Left lobe of liver (tissue), 2 donors: ENCODE measurements at regions not wholly inside any gene's neighbourhood (a gene's known extent, or its start where the extent isn't known, plus 50 kb on each side); places are given as distances from the start of the nearest gene placed in this dataset.

Experiments used
- ATAC-seq: fragments of 200-7000 bp; cut with Tn5 transposase; one replicate; pipeline ENCODE4 v1.9.1; 2020; ENCODE audit warnings: mild to moderate bottlenecking, moderate library complexity
- DNase-seq: peaks from one replicate; pipeline ENCODE4 v3.0.0-alpha.2; 2020; ENCODE audit warnings: low spot score
- donor health status: DM: no; HTN: no; CAD: no; lungs with moderate emphysema.
- donor health status: DM: no; HTN: yes; CAD: no.

DNA sequence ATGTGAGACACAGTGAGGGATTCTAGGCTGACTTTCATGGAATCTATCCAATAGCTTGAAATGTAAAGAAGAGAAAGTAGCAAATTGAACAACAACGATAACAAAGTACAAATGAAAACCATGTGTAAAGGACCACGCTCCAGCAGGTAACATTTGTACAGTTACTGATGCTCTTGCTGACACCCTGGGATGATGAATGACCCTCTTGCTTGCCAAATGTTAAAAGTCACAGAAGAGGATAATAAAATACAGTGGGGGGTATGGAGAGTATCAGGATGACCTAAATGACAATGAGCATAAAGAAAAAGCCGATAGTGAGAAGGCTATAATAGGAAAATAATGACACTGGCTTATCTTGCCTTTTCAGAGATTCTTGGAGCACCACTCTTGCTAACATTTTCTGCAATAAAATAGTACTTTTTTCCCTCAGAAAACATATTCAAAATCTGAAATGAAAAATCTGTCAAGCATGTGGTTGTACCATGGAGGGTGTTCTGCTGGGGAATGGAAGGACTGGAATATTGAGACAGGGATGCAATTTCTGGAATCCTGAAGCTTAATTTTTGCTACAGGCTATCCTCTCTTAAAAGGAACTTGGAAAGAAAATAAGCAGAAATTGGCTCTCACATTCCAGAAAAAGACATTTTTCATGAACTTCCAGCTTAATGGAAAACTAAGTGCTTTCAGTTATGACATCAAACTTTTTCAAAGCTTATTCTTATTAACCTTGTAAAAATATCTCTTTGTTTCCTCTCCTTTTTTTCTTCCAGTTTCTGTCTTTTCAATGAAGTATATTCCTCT is 303.2 kb upstream of the GHITM start:
- ATAC-seq, result no peak
- DNase-seq, result no peak

DNA sequence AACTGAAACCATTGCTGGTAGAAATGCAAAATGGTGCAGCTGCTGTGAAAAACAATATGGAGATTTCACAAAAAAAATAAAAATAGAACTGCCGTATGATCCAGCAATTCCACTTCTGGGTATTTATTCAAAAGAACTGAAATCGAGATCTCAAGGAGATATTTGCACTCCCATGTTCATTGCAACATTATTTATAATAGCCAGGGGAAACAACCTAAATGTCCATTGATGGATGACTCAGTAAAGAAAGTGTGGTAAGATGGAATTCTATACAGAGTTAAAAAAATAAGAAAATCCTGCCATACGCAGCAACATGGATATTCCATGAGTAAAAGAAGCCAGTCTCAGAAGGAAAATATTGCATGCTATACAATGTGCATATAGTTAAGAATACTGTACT is 290.6 kb upstream of the GHITM start:
- ATAC-seq, result no peak
- DNase-seq, result no peak

DNA sequence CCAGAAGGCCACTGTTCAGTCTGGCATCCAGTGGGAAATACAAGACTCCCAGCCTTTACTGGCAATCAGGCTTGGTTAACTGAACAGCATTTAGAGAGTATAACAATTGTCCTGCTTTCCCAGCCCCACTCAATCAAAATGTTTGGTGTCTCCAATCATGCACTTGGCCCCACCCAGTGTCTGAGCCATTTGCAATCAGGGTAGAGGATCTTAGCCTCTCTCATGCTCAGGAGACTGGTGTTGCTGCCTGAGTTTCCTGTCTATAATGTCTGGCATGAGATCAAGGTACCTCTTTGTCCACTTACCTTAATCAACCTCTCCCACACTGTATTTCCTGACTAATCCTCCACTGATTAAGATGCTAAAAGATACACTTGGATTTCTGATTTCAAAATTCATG is 290.2 kb upstream of the GHITM start:
- DNase-seq (no peak), ATAC-seq (no peak)

DNA sequence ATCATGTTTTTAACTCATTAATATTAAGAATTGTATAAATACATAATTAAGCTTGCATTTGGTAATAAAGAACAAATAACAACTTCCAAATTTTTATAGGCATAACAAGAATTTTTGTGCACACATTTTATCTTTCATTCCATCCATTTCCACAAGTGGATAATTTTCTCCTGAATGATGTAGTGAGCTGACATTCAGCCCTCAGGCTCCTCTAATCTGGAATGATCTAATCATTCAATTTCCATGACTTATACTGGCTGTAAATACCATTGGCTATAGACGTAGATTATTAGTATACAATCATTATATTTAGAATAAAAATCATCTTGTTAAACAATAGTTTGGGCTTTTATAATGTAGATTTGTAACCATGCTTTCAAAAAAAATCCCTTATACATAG is 287.2 kb upstream of the GHITM start:
- DNase-seq (no peak), ATAC-seq (no peak)

DNA sequence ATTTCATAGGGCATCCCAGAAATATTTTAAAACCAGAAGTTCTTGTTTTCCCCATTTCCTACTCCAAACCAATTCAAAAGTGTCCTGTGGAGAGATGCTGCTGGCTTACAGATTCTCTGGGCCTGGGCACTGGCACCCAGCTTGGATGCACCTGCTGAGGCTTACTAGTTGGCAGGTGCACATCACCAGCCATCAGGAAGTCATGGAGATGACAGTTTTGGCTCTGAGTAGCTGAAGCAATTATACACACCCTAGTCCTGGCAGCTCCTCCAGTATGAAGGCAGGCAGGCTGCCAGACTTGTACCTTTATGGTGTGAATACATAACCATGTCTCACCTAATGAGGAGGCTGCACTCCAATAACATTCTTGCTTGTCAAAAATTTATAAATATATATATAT is 276.6 kb upstream of the GHITM start:
- DNase-seq (no peak), ATAC-seq (peak; percentile 20)

DNA sequence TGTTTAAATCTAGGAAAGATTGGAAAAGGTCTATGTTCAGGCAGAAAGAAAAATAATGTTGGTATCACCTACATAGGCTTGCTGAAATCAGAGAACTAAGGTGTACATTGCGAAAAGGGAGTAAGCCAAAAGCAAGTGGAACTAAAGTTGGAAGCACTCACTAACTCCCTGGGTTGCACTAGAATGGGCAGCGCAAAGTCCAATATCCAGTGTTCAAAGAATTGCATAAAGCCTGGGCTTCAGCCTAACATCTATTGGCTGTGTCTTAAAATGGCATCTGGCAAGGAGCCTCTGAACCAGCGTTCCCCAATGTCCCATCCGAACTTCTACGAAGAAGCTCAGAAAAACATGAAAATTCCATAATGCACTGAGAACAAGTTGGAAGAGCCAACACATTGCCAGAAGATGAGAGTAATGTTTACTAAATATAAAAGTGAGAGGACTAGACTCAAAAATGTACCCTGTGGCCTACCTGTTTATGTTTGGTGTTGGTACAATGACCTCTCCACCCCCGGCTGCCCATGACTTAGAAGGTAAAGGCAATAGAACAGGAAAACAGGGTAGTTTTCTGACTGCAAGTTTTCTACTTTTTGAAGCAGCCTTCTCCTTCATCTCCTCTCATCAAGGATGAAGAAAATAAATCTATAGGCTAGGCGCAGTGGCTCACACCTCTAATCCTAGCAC is 275.9 kb upstream of the GHITM start:
- ATAC-seq (peak; percentile 98), DNase-seq (peak; percentile 80)

DNA sequence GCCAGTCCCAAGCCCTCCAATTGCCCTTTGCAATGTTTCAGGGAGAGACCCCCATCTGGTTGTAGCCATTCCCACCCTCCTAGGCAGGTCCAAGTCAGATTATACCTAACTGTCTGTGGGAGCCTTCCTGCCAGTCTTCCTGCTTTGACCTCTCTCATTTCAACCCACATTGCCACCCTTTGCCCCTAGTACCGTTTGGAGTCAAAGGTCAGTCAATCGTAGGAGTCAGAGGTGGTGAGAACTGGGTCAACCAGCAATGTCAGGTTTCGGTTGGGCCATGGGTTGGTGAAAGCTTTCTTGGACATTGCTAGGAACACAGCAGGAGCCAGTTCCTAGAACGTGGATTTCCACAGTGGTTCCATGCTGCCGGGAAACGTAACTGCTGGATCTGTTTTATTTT is 269.4 kb upstream of the GHITM start:
- ATAC-seq (peak; percentile 66), DNase-seq (peak; percentile 47)

DNA sequence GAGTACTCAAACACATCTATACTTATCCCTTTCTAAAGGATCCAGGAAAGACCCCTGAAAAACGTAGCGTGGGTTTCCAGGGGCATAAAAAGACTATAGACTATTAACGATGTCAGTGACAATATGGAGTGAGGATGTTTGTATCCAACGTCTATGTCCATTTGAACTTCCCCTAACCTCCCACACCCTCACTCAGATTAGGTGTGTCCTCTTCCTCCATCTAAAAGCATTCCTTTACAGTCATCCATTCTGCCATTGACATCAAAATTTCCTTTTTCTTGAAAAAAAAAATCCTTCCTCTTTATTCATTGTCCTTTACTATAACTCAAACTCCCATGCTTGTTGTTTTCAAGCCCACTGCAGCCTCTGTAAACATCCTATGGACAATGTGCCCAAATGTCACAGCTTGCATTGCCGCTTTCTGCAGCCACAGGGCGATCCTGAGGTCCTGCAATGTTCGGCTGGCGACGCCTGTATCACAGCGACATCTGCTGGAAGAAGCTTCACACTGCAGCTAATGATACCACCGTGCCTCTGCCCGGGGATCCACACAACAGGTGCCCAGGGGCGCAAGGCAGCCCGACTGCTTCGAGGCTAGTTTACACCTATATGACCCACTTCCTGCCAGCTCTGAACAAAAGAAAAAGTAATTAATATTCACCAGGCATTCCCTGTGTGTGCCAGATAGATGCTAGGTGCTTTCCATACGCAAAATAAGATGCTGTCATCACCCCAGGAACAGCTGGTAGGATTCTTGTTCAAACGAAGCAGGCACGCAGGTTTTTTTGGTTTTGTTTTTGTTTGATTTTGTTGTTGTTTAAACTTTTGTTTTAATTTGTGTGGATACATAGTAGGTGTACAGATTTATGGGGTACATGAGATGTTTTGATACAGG is 267.9 kb upstream of the GHITM start:
- ATAC-seq (peak; percentile 99), DNase-seq (peak; percentile 79)

DNA sequence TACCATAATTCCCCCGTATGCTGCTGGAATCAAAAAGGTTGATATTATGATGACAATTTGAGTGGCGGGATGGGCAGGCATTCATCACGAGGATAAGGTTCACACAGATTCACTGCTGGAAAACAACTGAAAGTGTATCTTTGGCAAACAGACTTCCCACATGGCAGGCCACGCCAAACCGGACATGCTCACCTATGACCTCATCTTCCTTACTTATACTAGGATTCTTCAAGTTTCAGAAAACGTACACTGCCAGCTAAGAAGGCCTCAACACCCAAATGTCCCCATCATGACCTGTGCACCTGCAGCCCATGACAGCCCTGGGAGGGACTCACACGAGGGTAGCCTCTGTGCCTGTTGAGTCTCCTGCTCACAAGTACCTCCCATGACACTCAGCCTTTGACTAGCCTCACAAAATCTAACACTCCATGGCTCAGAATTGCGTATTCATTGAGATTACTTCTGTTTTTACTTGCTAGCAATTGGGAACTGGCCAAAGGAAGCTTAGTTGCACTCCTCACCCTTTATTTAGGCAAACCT is 259.0 kb upstream of the GHITM start:
- ATAC-seq, result no peak
- DNase-seq, result no peak

DNA sequence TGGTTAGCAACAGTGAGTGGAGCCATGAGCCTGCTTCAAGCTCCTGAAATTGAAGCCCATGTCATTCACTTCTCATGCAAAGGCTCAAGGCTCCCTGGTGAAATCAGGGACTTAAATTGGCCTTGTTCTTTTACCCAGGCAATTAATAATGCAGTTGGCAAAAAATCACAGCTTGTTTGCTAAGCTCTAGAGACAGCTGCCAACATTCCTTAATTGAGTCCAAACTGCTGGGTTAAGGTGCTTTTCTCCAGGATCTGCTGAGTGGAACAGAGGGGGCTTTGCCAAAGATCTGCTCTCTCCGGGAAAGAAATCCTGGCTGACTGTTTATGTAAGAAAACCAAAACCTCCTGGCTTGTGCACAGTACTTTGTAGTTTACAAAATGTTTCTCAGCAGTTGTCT is 257.6 kb upstream of the GHITM start:
- no peak for ATAC-seq
- DNase-seq, result no peak

DNA sequence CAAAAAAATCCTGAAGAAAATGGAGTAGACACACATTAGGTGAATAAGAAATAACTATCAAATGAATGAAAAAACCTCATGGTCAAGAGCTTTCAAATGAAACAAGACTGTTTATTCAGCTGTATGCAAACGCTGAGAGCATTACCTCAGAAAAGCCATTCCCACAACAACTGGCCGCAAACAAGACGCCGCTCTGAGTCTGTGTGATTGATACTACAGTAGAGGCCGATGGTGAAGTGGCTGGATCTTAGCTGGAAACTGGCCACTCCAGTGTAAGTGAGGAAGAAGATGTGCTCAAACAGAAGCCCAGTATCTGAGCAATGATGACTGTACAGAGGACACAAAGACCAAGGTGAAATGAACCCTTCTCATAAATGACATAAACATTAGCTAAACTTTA is 252.4 kb upstream of the GHITM start:
- no peak for DNase-seq
- no peak for ATAC-seq

DNA sequence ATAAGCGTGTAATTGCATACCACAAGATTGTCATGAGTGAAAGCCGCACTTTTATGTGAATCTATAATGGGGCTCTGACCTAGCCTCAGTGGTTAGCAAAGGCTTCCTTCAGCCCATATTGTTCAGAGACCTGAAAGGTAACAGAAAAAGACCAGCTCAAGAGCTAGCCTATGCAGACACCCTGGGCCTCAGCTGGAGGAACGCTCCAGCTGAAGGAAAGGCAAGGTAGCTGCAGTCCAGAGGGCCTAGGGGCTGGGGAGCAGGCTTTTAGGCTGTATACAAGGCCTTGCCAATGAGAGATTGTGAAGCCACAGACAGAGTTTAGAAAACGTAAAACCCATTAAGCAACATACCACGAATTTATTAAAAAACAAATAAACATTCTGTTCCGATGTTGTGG is 246.6 kb upstream of the GHITM start:
- ATAC-seq (no peak), DNase-seq (no peak)

DNA sequence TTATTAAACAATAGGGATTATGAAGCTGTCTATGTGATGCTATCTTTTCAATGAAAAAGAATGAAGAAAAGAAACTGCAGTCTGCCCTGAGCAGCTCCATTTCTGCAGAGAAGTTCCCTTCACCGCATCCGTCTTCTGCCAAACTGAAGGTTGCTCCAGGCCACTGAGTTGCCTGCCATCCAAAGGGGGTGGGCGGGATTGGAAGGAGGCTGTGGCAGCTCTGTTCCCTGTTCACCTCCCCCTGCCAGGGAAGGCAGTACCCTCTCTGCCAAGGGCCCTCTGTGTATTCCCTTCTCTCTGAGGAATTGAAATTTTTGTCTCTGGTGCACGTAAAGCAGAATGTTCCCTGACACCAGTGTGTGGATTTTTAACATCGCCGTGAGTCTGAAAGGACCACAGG is 243.1 kb upstream of the GHITM start:
- ATAC-seq (no peak), DNase-seq (no peak)

DNA sequence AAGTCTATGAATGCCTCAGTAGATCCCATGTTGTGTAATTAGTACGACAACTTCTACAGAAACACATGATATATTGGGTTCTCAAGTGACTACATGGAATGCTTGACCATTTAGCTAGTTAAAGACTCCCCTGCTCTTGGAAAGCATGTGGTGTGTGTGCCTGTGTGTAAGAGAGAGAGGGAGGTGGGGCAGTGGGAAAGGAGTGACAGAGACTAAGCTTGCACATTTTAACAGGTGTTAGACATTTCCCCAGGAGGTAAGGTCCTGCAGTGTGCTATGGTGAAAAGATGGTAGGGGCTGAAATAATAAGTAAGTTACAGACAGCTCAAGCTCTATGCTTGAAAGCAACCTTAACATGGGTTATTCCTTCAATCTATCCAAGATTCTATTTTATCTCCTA is 241.7 kb upstream of the GHITM start:
- DNase-seq (no peak), ATAC-seq (no peak)

DNA sequence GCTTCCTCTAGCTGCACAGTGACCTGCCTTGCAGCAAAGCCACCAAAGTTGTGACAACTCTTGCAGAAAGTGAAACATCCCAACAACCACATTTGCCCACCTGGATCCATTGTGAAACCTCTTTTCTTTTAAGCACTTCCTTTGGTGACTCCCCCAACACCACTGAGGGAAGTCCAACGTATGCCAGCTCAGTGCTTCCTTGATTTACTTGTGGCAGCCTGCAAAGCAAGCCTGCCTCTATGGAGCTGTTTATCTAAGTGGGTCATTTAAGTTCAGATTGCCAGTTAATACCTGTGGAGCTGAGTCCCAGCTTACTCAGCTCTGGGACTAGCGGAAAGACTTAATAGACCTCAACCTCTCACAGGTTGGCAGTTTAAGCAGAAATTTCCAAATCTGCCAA is 230.8 kb upstream of the GHITM start:
- DNase-seq, result no peak

DNA sequence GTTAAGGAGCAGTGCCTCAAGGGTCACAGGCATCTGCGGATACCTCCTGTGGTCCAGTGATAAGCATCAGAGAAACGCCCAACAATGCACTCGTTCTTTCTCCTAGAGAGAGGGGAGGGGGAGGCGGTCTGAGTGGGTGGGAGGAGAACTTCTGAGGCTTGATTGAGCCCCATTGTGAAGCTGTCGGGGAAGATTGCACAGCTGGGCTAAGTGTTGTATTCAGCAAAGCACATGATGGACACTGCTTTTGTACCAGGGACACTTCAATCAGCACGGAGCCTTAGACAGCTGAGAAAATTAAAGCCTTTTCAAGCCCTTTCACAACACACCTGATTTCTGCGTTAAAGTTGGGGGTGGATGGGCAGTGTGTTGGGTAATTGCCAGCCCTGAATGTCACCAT is 230.3 kb upstream of the GHITM start:
- ATAC-seq, result no peak
- DNase-seq, result no peak

More for the DNA sequence above, 230.8 kb upstream of the GHITM start:
- no peak for ATAC-seq

DNA sequence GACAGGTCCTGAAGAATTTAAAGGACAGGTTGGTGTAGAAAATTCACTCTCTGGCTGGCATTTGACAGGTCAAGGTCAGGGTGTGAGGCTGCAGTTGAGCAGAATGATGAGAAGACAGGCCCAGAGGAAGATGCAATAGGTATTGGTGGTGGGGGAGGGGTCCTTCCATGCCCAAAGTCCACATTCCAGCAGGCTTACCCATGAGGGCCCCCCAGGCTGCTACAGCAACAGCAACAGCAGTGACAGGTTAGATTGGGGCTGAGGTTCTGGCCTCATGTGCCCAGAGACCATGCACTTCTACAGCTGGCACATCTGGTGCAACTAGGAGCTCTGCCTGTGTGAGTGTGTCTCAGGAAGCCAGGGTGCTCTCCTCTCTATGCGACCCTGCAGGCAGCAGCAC is 223.5 kb upstream of the GHITM start:
- ATAC-seq (no peak), DNase-seq (no peak)

DNA sequence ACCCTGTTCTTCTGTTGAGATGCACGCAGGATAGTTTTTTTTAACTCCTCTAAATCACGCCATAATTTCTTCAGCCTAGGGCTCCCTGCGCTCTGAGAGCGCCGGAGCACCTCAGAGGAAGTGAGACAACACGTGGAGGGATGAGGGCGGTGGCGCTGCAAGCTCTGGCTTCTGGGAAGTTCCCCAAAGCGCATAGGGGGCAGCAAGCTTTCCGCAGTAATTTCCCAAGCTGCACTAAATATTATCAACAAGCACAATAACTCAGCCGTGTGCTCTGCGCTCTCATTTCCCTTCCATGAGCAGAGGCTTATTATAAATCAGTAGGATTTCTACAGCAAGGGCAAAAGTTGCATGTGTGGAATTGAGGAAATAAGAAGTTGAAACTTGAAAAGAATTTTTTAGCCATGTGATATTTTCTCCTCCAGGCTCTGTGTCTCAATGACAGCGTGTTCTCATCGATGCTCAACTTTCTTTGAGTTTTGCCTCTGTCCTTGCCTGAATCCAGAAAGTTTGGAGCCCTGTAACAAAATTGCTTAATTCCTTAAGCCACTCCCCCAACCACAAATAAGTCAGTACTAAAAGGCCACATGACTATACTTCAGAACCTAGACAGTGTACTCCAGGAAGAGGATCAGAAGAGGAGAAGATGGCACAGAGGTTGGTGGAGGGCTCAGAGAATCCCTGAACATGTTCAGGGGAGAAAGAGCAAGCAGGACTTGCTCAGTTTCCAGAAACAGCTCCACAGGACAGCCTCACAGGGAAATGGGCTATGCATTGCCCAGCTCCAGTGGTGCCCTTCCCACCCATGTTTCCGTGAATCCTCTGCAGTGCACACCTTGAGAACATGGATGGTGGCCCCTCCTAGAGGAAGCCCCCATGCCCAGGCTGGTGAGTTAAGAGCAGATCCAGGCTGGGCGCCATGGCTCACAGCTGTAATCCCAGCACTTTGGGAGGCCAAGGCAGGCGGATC is 221.5 kb upstream of the GHITM start:
- ATAC-seq (peak; percentile 69), DNase-seq (no peak)

DNA sequence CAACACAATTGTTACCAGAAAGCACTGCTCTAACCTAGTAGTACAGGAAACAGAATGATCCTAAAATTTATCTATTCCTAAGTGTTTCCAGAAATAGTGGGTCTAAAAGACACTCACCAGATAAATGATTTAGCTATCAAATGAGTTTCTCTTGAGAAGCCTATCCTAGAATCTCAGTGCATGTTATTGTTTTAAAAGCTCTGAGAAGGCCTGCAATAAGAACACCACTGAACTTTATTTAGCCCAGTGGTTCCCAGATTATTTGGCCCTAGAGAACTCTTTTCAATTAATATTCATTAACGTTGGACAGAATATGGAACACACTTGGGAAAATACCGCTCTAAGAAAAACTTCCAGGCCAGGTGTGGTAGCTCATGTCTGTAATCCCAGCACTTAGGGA is 220.1 kb upstream of the GHITM start:
- DNase-seq (no peak), ATAC-seq (no peak)
